ENCODE measurements at regions not wholly inside any gene's neighbourhood (a gene's known extent, or its start where the extent isn't known, plus 50 kb on each side); places are given as distances from the start of the nearest gene placed in this dataset.

DNA sequence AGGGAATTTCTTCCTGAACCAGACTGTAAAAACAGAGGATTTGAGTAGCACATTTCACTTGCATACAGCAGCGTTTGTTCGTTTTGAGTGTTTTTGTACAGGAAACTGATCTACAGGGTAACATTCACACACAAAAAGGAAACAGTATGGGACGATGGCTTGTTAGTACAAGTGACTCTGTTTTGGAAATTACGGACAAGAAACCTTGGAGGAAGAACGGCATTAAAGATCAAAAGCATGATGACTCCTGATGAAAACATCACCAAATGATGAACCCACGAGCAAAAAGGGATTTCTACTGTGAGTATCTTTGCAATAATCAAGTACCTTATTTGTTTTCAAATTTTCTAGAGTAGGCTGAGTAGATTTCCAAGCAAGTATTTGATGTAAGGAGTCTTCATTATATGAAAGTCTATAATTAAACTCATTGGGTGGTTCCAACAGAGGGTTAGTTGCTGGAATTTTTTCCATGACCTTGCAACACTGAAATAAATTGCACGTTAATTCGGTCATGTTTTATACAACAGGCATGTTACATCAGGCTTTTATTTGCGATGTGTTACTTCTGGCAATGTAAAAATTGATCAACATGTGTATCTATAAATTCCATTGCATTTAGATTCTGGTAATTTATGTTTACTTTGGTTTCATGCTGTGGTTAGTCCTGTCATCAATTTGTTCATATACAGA, 76.7 kb upstream of the KCNK2 start:
- no CpG with 5 or more reads among the region's 9 CpGs for WGBS, 2 donors (ENCODE audit: extremely low coverage in 2 of 2, insufficient read length in 2 of 2, insufficient replicate concordance in 1 of 2)
- no peak overlapping the region for H2BK5ac ChIP-seq (ENCODE audit: low read length)
- H3K9ac ChIP-seq (ENCODE audit: low read depth, low read length, poor library complexity), result no peak overlapping the region
- no peak overlapping the region for H4K91ac ChIP-seq (ENCODE audit: low read depth, low read length, poor library complexity)
- no peak overlapping the region for H3K18ac ChIP-seq (ENCODE audit: low read length)
- no peaks in the 10 kb centered on the region for H3K36me3 ChIP-seq (replicated peaks in 1 of 2; ENCODE audit: control insufficient read depth in 2 of 2, insufficient read depth in 2 of 2, low read length in 2 of 2)
- no peak overlapping the region for H2BK15ac ChIP-seq (ENCODE audit: low read length)
- no peaks in the 10 kb centered on the region for H3K79me1 ChIP-seq (ENCODE audit: low read depth, low read length)
- no peak overlapping the region for H3K4me2 ChIP-seq (ENCODE audit: insufficient read depth, low read length, poor library complexity, severe bottlenecking)
- H3K27ac ChIP-seq (replicated peaks; ENCODE audit: low read length), result no peak overlapping the region
- no peak overlapping the region for H3K14ac ChIP-seq (ENCODE audit: low read length)
- no peak overlapping the region for H2AK5ac ChIP-seq (ENCODE audit: low read depth, low read length)
- H4K8ac ChIP-seq (ENCODE audit: low read depth, low read length), result no peak overlapping the region
- no peaks in the 10 kb centered on the region for H3K27me3 ChIP-seq (ENCODE audit: control insufficient read depth in 3 of 3, insufficient read depth in 3 of 3, low read depth in 1 of 3, low read length in 3 of 3)
- H2BK120ac ChIP-seq (ENCODE audit: low read depth, low read length), result no peak overlapping the region
- no peaks in the 10 kb centered on the region for H3K4me1 ChIP-seq (ENCODE audit: control insufficient read depth in 2 of 2, insufficient read depth in 1 of 2, low read depth in 1 of 2, low read length in 2 of 2)
- no peak overlapping the region for H2BK12ac ChIP-seq (ENCODE audit: low read length)
- H3K23ac ChIP-seq (ENCODE audit: low read depth, low read length, poor library complexity), result no peak overlapping the region
- H3K4ac ChIP-seq (ENCODE audit: low read length), result no peak overlapping the region
- H3K4me3 ChIP-seq (ENCODE audit: low read length in 2 of 2), result no peak overlapping the region
- no peak for DNase-seq (ENCODE audit: low spot score)
- H2AFZ ChIP-seq (ENCODE audit: low read length), result no peak overlapping the region
- H3K9me3 ChIP-seq (replicated peaks in 1 of 2; ENCODE audit: control insufficient read depth in 2 of 2, insufficient read depth in 1 of 2, low read depth in 1 of 2, low read length in 2 of 2), result no peaks in the 10 kb centered on the region

DNA sequence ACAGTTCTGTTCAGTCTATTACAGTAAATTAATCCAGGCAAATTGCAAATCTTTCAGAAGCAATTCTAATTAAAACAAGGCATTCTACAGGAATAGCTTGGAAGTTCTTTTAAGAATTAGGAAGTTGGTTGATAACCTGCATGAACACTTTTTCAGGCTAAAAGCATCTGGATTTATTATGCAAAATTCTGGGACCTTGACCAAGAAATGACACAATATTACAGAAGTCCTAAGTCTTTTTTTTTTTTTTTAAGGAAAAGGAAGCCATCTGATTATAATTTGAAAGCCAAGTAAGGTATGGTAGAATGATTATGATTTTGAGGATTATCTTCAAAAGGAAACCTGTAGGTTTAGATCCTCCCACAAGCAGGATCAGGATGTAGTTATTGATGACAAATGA, 74.7 kb upstream of the KCNK2 start:
- H3K23ac ChIP-seq (ENCODE audit: low read depth, low read length, poor library complexity), result no peak overlapping the region
- H2BK120ac ChIP-seq (ENCODE audit: low read depth, low read length), result no peak overlapping the region
- no peak overlapping the region for H2BK15ac ChIP-seq (ENCODE audit: low read length)
- H2AK5ac ChIP-seq (ENCODE audit: low read depth, low read length), result no peak overlapping the region
- H3K4me2 ChIP-seq (ENCODE audit: insufficient read depth, low read length, poor library complexity, severe bottlenecking), result no peak overlapping the region
- no peak overlapping the region for H3K9ac ChIP-seq (ENCODE audit: low read depth, low read length, poor library complexity)
- no peaks in the 10 kb centered on the region for H3K9me3 ChIP-seq (replicated peaks in 1 of 2; ENCODE audit: control insufficient read depth in 2 of 2, insufficient read depth in 1 of 2, low read depth in 1 of 2, low read length in 2 of 2)
- no peak overlapping the region for H4K91ac ChIP-seq (ENCODE audit: low read depth, low read length, poor library complexity)
- no peak overlapping the region for H2AFZ ChIP-seq (ENCODE audit: low read length)
- H4K8ac ChIP-seq (ENCODE audit: low read depth, low read length), result no peak overlapping the region
- H3K79me1 ChIP-seq (ENCODE audit: low read depth, low read length), result no peaks in the 10 kb centered on the region
- H3K4ac ChIP-seq (ENCODE audit: low read length), result no peak overlapping the region
- no peaks in the 10 kb centered on the region for H3K4me1 ChIP-seq (ENCODE audit: control insufficient read depth in 2 of 2, insufficient read depth in 1 of 2, low read depth in 1 of 2, low read length in 2 of 2)
- DNase-seq (ENCODE audit: low spot score), result no peak
- no peak overlapping the region for H3K18ac ChIP-seq (ENCODE audit: low read length)
- no peak overlapping the region for H3K4me3 ChIP-seq (ENCODE audit: low read length in 2 of 2)
- H2BK12ac ChIP-seq (ENCODE audit: low read length), result no peak overlapping the region
- H2BK5ac ChIP-seq (ENCODE audit: low read length), result no peak overlapping the region
- H3K14ac ChIP-seq (ENCODE audit: low read length), result no peak overlapping the region
- H3K27me3 ChIP-seq (ENCODE audit: control insufficient read depth in 3 of 3, insufficient read depth in 3 of 3, low read depth in 1 of 3, low read length in 3 of 3), result no peaks in the 10 kb centered on the region
- no peak overlapping the region for H3K27ac ChIP-seq (replicated peaks; ENCODE audit: low read length)
- no peaks in the 10 kb centered on the region for H3K36me3 ChIP-seq (replicated peaks in 1 of 2; ENCODE audit: control insufficient read depth in 2 of 2, insufficient read depth in 2 of 2, low read length in 2 of 2)

- Histone ChIP-seq H3K18ac (ENCODE audit: low read length) (no peak overlapping the region), H3K14ac (ENCODE audit: low read length) (no peak overlapping the region), H3K4ac (ENCODE audit: low read length) (no peak overlapping the region), H2AK5ac (ENCODE audit: low read depth, low read length) (no peak overlapping the region), H3K9ac (ENCODE audit: low read depth, low read length, poor library complexity) (no peak overlapping the region), H3K4me1 (ENCODE audit: control insufficient read depth in 2 of 2, insufficient read depth in 1 of 2, low read depth in 1 of 2, low read length in 2 of 2) (no peaks in the 10 kb centered on the region), H2AFZ (ENCODE audit: low read length) (no peak overlapping the region), H3K79me1 (ENCODE audit: low read depth, low read length) (no peaks in the 10 kb centered on the region), H3K27ac (replicated peaks; ENCODE audit: low read length) (no peak overlapping the region), H2BK120ac (ENCODE audit: low read depth, low read length) (no peak overlapping the region), H3K4me3 (ENCODE audit: low read length in 2 of 2) (no peak overlapping the region), H2BK15ac (ENCODE audit: low read length) (no peak overlapping the region), H3K4me2 (ENCODE audit: insufficient read depth, low read length, poor library complexity, severe bottlenecking) (no peak overlapping the region), H3K9me3 (replicated peaks in 1 of 2; ENCODE audit: control insufficient read depth in 2 of 2, insufficient read depth in 1 of 2, low read depth in 1 of 2, low read length in 2 of 2) (no peaks in the 10 kb centered on the region), H2BK12ac (ENCODE audit: low read length) (no peak overlapping the region), H3K27me3 (ENCODE audit: control insufficient read depth in 3 of 3, insufficient read depth in 3 of 3, low read depth in 1 of 3, low read length in 3 of 3) (no peaks in the 10 kb centered on the region), H4K91ac (ENCODE audit: low read depth, low read length, poor library complexity) (no peak overlapping the region), H3K36me3 (replicated peaks in 1 of 2; ENCODE audit: control insufficient read depth in 2 of 2, insufficient read depth in 2 of 2, low read length in 2 of 2) (no peaks in the 10 kb centered on the region), H2BK5ac (ENCODE audit: low read length) (no peak overlapping the region), H3K23ac (ENCODE audit: low read depth, low read length, poor library complexity) (no peak overlapping the region), H4K8ac (ENCODE audit: low read depth, low read length) (no peak overlapping the region)
- whole genome bisulfite sequencing, 2 donors (ENCODE audit: extremely low coverage in 2 of 2, insufficient read length in 2 of 2, insufficient replicate concordance in 1 of 2), result no CpG with 5 or more reads among the region's 3 CpGs
- DNase-seq (ENCODE audit: low spot score), result no peak
These were observed 64.0 kb upstream of the KCNK2 start for GRCh38 chr1:215018555-215018954.

DNA sequence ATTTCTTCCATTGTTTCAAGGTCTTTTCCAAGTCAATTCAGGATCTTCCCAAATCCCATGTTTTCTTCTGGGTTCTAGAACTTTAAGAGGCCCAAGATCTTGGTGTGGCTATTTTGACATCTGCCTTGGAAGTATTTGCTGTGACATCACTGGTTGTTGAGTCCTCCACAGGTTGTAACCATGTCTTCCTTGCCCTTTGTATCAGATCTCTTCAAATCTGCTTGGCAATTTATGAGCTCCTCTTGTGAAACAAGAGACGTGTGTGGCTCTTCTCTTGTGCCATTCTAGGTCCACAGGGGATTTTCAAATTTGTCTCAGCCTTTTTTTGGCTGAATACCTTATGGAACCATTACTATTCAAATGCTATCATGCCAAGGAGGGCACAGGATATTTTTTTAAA, 60.3 kb upstream of the KCNK2 start:
- no peaks in the 10 kb centered on the region for H3K36me3 ChIP-seq (replicated peaks in 1 of 2; ENCODE audit: control insufficient read depth in 2 of 2, insufficient read depth in 2 of 2, low read length in 2 of 2)
- H2BK12ac ChIP-seq (ENCODE audit: low read length), result no peak overlapping the region
- no peak overlapping the region for H3K27ac ChIP-seq (replicated peaks; ENCODE audit: low read length)
- no peak for DNase-seq (ENCODE audit: low spot score)
- H3K14ac ChIP-seq (ENCODE audit: low read length), result no peak overlapping the region
- no peak overlapping the region for H3K4ac ChIP-seq (ENCODE audit: low read length)
- no peak overlapping the region for H4K91ac ChIP-seq (ENCODE audit: low read depth, low read length, poor library complexity)
- no peak overlapping the region for H2AFZ ChIP-seq (ENCODE audit: low read length)
- H3K9ac ChIP-seq (ENCODE audit: low read depth, low read length, poor library complexity), result no peak overlapping the region
- H3K4me1 ChIP-seq (ENCODE audit: control insufficient read depth in 2 of 2, insufficient read depth in 1 of 2, low read depth in 1 of 2, low read length in 2 of 2), result no peaks in the 10 kb centered on the region
- no peak overlapping the region for H2BK120ac ChIP-seq (ENCODE audit: low read depth, low read length)
- H3K27me3 ChIP-seq (ENCODE audit: control insufficient read depth in 3 of 3, insufficient read depth in 3 of 3, low read depth in 1 of 3, low read length in 3 of 3), result no peaks in the 10 kb centered on the region
- no peak overlapping the region for H3K4me3 ChIP-seq (ENCODE audit: low read length in 2 of 2)
- H4K8ac ChIP-seq (ENCODE audit: low read depth, low read length), result no peak overlapping the region
- no peak overlapping the region for H3K18ac ChIP-seq (ENCODE audit: low read length)
- H2BK5ac ChIP-seq (ENCODE audit: low read length), result no peak overlapping the region
- H2AK5ac ChIP-seq (ENCODE audit: low read depth, low read length), result no peak overlapping the region
- no peak overlapping the region for H2BK15ac ChIP-seq (ENCODE audit: low read length)
- H3K23ac ChIP-seq (ENCODE audit: low read depth, low read length, poor library complexity), result no peak overlapping the region
- H3K4me2 ChIP-seq (ENCODE audit: insufficient read depth, low read length, poor library complexity, severe bottlenecking), result no peak overlapping the region
- no peaks in the 10 kb centered on the region for H3K79me1 ChIP-seq (ENCODE audit: low read depth, low read length)
- WGBS, 2 donors (ENCODE audit: extremely low coverage in 2 of 2, insufficient read length in 2 of 2, insufficient replicate concordance in 1 of 2), result no CpG with 5 or more reads among the region's 1 CpG
- no peaks in the 10 kb centered on the region for H3K9me3 ChIP-seq (replicated peaks in 1 of 2; ENCODE audit: control insufficient read depth in 2 of 2, insufficient read depth in 1 of 2, low read depth in 1 of 2, low read length in 2 of 2)

Measured in neuronal stem cell (in vitro differentiated cells).